A172 (cell line): ENCODE measurements at regions not wholly inside any gene's neighbourhood (a gene's known extent, or its start where the extent isn't known, plus 50 kb on each side); places are given as distances from the start of the nearest gene placed in this dataset.
A peak's percentile ranks its signal among the peaks of the same experiment; 100 is the strongest.
"Not testable (repeated sequence)": the region's sequence is repeated elsewhere in the genome, so short reads cannot be mapped to it uniquely, and the experiment has no call there.

ENCODE experiments used
- DNase-seq: peaks from one replicate; pipeline ENCODE4 v3.0.0-alpha.2; 2015; ENCODE audit warnings: low spot score

GRCh38 chr21:14754682-14755081, 208.6 kb upstream of the SAMSN1 start:
- no peak for DNase-seq

- no peak for DNase-seq
These were observed 208.1 kb upstream of the SAMSN1 start for GRCh38 chr21:14754259-14754604.

- no peak for DNase-seq
These were observed 207.5 kb upstream of the SAMSN1 start for GRCh38 chr21:14753466-14754258.

DNA sequence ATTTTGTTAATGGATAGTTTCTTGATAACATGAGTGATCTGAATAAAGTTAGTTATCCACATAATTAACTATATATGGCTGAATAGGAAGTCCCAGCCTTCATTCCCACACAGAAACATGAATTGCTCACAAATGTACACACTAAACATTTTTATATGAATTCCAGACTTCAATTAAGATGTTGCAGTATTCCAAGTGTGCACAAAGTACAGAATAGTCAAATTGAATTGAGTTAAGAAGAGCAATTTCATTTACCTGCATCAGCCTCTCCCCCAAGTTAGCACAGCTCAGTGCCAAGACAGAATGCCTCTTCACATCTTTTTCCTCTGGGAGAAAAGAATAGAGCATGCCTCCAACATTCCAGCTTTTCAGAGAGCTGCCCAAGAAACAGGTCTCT, 207.0 kb upstream of the SAMSN1 start:
- DNase-seq: no peak

DNA sequence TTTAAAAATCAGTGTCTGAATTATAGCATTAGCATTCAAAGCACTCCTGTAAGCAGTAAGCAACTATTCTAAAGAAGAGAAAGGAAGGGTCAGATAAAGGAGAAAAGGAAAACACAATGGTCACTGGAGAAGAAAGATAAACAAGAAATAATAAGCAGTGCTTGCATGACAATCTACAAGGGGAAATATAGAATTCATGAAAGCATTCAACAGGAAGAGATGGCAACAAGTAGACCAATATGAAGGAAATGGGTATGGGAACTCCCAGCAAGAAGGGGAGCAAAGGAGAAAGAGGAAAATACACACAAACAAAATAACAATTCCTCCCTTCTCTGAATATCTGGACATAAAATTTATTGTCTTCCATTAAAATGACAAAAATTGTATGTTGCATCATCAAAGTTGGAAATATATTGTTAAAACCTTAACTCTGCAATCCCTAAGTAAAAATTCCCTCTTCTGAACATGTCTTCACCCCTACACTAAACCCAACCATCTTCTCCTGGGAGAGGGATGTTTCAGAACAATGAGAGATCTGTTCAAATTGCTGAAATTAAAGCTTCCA, 206.3 kb upstream of the SAMSN1 start:
- DNase-seq: no peak

DNA sequence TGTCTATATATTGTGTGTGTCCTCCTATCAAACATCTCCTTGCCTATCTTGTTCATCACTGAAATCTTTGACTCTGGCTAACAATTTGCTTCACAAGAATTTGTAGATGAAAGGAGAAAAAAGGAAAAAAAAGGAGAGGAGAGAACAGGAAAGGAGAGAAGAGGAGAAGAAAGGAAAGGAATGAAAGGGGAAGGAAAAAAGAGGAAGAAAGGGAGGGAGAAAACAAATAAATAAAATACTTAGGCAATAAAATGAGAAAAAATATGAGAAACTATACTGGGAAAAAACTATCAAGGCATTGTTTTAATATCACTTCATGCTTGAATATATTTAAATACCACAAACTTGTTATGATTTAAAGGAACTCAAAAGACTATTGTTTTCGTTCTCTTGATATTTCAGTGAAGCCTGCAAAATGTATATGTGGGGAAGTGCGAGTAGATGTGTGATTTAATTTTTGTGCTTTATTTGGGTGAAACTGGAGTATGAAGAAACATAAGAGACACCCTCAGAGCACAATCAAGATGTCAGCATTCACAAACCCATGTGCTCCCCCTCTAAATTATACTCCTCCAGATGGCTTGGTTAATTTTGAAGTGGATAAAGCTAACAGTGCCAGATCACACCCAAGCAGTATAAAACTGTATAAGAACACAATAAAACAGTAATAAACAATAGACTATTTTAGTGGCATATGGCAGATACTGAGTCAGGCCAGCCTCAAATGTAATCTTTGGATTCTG, 205.7 kb upstream of the SAMSN1 start:
- DNase-seq: no peak

DNA sequence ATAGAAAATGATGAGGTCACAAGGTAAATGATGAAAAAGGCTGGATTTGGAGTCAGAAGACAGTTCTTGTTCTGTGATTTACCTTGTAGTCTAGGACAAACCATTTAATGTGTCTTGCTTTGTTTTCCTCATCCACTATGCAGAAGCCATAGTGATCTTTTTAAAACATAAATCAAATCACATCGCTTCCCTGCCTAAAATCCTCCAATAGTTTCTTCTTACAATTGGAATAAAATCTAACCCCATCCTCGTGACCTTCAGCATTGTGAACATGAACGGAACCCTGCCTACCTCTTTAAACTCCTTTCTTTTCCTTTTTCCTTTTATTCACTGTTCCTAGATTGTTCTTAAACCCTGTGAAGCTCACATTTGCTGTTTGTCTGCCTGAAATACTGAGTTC, 204.9 kb upstream of the SAMSN1 start:
- DNase-seq: no peak

- no peak for DNase-seq
These were observed 203.9 kb upstream of the SAMSN1 start for GRCh38 chr21:14750041-14750440.

- DNase-seq: no peak
These were observed 202.5 kb upstream of the SAMSN1 start for GRCh38 chr21:14748662-14749061.

DNA sequence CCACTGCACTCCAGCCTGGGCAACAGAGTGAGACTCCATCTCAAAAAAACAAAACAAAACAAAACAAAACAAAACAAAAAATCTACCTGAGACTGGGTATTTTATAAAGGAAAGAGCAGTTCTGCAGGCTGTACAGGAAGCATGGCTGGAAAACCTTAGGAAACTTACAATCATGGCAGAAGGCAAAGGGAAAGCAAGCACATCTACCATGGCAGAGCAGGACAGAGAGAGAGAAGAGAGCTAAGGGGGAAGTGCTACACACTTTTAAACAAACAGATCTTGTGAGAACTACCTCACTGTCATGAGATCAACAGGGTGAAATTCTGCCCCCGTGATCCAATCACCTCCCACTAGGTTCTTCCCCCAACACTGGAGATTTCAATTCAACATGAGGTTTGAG, 198.3 kb upstream of the SAMSN1 start:
- no peak for DNase-seq

GRCh38 chr21:14742119-14742518, 196.0 kb upstream of the SAMSN1 start:
- DNase-seq: no peak

DNA sequence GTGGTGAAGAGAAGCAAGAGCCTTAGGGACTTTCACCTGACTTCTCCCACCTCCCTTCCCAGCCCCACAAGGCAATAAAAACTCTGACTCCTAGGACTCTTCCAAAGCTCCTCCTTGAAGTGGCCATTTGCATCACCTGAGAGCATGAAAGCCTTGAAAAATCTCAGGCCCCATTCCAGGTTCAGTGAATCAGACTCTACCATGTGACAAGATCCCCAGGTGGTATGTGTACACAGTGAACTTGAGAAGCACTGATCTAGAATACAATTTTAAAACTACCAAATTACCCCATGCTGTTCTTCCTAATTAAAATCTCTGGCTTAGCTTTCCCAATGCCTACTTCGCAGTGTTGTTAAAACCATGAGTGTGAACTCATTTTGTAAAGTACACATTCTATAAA, 195.1 kb upstream of the SAMSN1 start:
- DNase-seq: no peak

DNA sequence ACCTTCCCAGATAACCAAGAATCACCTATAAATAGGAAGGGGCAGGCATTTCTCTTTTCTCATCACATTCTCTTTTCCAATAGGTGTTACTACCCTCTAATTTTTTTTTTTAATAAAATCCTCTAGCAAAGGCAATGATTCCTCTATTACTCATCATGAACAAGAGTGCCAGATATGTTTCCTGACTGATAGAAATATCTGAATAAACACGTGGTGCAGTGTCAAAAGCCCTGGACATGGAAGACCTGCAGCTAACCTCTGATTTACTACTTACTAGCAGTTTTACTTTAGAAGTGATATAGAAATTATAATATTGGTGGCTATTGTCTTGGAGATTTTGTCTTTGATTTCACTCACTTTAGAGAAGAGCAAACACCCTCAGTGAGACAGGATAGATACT, 194.6 kb upstream of the SAMSN1 start:
- no peak for DNase-seq

- no peak for DNase-seq
These were observed 194.0 kb upstream of the SAMSN1 start for GRCh38 chr21:14740116-14740515.

DNA sequence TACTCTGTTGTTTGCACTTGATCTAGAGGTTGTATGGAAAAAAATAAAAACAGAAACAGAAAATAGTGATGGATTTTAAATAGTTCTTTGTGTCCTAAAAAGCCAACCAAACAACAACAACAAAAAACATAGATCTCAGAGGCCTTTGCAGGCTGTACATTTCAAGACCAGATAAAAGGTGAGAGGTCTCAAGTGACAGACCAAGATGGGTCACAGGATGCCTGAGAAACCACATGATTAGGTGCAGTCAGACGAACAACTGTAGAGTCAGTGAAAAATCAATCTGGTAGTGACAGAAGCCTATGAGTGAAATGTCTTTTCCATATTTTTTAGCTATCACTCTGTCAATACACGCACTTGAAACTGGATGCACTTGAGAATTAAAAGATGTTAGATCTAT, 193.5 kb upstream of the SAMSN1 start:
- no peak for DNase-seq

DNA sequence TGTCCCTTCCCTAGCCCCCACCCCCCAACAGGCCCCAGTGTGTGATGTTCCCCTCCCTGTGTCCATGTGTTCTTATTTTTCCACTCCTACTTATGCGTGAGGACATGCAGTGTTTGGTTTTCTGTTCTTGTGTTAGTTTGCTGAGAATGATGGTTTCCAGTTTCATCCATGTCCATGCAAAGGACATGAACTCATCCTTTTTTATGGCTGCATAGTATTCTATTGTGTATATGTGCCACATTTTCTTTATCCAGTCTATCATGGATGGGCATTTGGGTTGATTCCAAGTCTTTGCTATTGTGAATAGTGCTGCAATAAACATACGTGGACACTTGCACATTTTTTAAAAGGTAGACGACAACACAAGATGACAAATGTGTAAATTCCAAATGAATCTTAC, 192.5 kb upstream of the SAMSN1 start:
- not testable (repeated sequence) for DNase-seq

- peak; percentile 41 for DNase-seq
These were observed 191.8 kb upstream of the SAMSN1 start for GRCh38 chr21:14737922-14738321.

DNA sequence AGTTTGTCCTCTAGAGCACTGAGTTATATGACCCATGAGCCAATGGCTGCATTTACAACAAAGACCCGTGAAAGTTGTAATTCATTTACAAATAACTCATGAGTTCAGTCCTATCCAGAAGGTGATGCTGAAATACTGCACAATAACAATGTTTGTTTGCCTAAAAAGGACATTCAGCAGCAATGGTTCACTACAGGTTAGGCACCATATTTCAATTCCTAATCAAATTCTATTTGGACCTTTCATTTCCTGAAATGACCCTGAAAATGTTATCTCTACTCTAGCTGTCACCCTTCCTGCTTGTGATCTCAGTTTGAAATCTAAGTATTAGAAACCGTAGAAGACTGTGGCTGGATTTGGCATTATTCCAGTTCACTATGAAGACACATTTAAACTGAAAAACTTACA, 191.2 kb upstream of the SAMSN1 start:
- DNase-seq: no peak

GRCh38 chr21:14736672-14737071, 190.6 kb upstream of the SAMSN1 start:
- DNase-seq: no peak

GRCh38 chr21:14736162-14736561, 190.0 kb upstream of the SAMSN1 start:
- DNase-seq: no peak

DNA sequence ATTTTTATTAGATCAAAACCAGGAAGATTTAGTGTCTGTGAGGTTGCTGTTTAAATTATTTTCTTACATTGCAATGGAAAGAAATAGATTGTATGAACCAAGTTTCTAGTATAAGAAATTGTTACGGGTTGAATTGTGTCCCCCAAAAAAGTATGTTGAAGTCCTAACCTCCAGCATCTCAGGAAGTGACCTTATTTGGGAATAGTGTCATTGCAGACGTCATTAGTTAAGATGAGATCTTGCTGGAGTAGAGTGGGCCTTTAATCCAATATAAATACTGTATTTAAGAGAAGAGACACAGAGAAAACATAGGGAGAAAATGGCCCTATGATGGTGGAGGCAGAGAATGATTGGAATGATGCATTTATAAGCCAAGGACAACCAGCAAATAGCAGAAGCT, 188.7 kb upstream of the SAMSN1 start:
- DNase-seq: no peak

DNA sequence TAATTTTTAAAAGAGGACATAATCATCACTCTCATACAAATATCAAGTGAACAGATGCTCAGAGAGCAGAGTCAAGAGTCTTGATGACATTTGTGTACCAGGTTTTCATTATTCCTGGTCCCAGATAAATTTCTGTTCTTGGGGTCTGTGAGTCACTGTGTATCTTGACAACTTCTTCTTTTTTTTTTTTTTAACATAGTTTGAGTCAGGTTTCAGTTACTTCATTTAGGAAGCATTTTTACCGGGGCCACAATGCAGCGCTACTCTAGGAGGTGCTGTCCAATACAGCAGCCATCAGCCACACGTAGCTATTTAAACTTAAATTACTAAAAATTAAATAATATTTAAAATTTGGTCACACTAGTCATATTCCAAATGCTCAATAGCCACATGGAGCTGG, 188.1 kb upstream of the SAMSN1 start:
- DNase-seq: no peak

DNA sequence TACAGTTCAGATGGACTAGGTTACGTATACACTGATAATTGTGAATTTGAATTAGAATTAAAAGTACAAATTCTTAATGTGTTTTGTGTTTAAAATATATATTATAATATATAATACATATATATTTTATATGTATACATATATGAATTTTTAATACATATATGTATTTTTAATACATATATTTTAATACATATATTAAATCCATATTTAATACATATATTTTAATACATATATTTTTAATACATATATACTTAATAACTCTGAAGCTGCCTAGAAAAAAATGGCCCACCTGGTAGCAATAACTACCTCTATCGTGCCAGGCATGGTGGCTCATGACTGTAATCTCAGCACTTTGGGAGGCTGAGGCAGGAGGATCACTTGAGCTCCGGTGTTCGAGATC, 179.1 kb upstream of the SAMSN1 start:
- no peak for DNase-seq
